Uterus (tissue), 2 donors: ENCODE measurements at regions not wholly inside any gene's neighbourhood (a gene's known extent, or its start where the extent isn't known, plus 50 kb on each side); places are given as distances from the start of the nearest gene placed in this dataset.

Source experiments
- CTCF ChIP-seq, 4 experiments: fragments of 200-600 bp in 2 of 4; fragments of 450-650 bp in 2 of 4; sonication (generic) in 2 of 4; IDR thresholded peaks; one replicate each; pipeline ENCODE4 v1.5.1; 2016 to 2019; ENCODE audit warnings: antibody characterized with exemption in 4 of 4, mild to moderate bottlenecking in 2 of 4, moderate library complexity in 1 of 4
- POLR2A ChIP-seq, 2 donors: fragments of 450-650 bp; IDR thresholded peaks; one replicate each; pipeline ENCODE4 v1.6.1; 2016; ENCODE audit warnings: antibody characterized with exemption in 2 of 2, mild to moderate bottlenecking in 1 of 2, moderate library complexity in 1 of 2

DNA sequence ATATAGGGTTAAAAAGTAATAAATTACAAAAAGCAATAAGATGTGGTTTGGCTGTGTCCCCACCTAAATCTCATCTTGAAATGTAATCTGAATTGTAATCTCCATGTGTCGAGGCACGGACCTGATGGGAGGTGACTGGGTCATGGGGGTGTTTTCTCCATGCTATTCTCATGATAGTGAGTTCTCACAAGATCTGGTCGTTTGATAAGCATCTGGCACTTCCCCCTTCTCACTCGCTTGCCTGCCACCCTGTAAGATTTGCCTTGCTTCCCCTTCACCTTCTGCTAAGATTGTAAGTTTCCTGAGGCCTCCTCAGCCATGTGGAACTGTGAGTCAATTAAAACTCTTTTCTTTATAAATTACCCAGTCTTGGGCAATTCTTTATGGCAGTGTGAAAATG, 577.4 kb downstream of the TBC1D4 start:
- TF ChIP-seq CTCF (IDR thresholded peaks at IDR 0.05), result no peak
- TF ChIP-seq POLR2A (IDR thresholded peaks at IDR 0.05), result no peak
